Panc1 (cell line): ENCODE measurements at regions not wholly inside any gene's neighbourhood (a gene's known extent, or its start where the extent isn't known, plus 50 kb on each side); places are given as distances from the start of the nearest gene placed in this dataset.

Experiments
- ATAC-seq: fragments of 200-7000 bp; cut with Tn5 transposase; 2 replicates; pipeline ENCODE4 v1.9.1; 2020; ENCODE audit warnings: mild to moderate bottlenecking, moderate library complexity
- BruUV-seq: library from RNA; stranded (reverse); fragments of 400-500 nt; replicated peaks from 2 replicates; lab custom pipeline; 2021; lab: Mats Ljungman, UMichigan
- CTCF ChIA-PET: fragments of 300-600 bp; sonication (Branson Sonifier 250); formaldehyde crosslinking; loops from one replicate; lab custom pipeline; 2022; ENCODE audit warnings: antibody characterized with exemption; lab: Charles Lee
- POLR2A ChIA-PET: fragments of 300-600 bp; sonication (Branson Sonifier 250); formaldehyde crosslinking; loops from one replicate; lab custom pipeline; 2022; ENCODE audit warnings: antibody characterized with exemption; lab: Charles Lee
- DNase-seq: peaks from one replicate; pipeline ENCODE4 v3.0.0-alpha.2; 2010; ENCODE audit warnings: low read depth, low spot score
- H3K27ac ChIP-seq: 2 replicates; pipeline ENCODE4 v1.5.1; 2011; ENCODE audit warnings: mild to moderate bottlenecking, low read length, inconsistent platforms
- H3K27me3 ChIP-seq: fragments of 200-500 bp; sonication (Bioruptor generic); 2 replicates; pipeline ENCODE4 v1.6.0; 2014; ENCODE audit warnings: low read length, inconsistent platforms; ENCODE audit not compliant: control insufficient read depth, insufficient read depth
- H3K36me3 ChIP-seq: fragments of 200-500 bp; sonication (Bioruptor generic); 2 replicates; pipeline ENCODE4 v1.5.1; 2014; ENCODE audit warnings: inconsistent platforms, mild to moderate bottlenecking, low read length, moderate library complexity; ENCODE audit not compliant: control insufficient read depth, insufficient read depth
- H3K4me1 ChIP-seq: 2 replicates; pipeline ENCODE4 v1.5.1; 2011; ENCODE audit warnings: inconsistent platforms, mild to moderate bottlenecking, low read length, moderate library complexity; ENCODE audit not compliant: control insufficient read depth, insufficient read depth
- H3K4me3 ChIP-seq, 2 experiments: 2 replicates each; pipeline ENCODE4 v1.5.1; 2011 to 2012; ENCODE audit warnings: low read depth in 2 of 2, low read length in 2 of 2, mild to moderate bottlenecking in 2 of 2, inconsistent platforms in 1 of 2, moderate library complexity in 1 of 2
- H3K9me3 ChIP-seq: fragments of 200-500 bp; sonication (Bioruptor generic); 2 replicates; pipeline ENCODE4 v1.5.1; 2014; ENCODE audit warnings: low read depth, mild to moderate bottlenecking, inconsistent platforms, low read length, moderate library complexity; ENCODE audit not compliant: control insufficient read depth, insufficient read depth
- CTCF ChIP-seq: fragments of 450-650 bp; IDR thresholded peaks from 2 replicates; pipeline ENCODE4 v1.5.1; 2017; ENCODE audit warnings: mild to moderate bottlenecking
- POLR2AphosphoS5 ChIP-seq: IDR thresholded peaks from 2 replicates; pipeline ENCODE4 v1.6.1; 2012; ENCODE audit warnings: mild to moderate bottlenecking, low read depth, low read length, moderate library complexity
- REST ChIP-seq, 2 experiments: IDR thresholded peaks; 2 replicates each; pipeline ENCODE4 v1.6.1; 2011 to 2012; ENCODE audit warnings: low read depth in 2 of 2, control low read depth in 1 of 2, low read length in 1 of 2, mild to moderate bottlenecking in 1 of 2, moderate library complexity in 1 of 2; ENCODE audit not compliant: insufficient read depth in 1 of 2
- SIN3A ChIP-seq: IDR thresholded peaks from 2 replicates; pipeline ENCODE4 v1.6.1; 2012; ENCODE audit warnings: low read depth, mild to moderate bottlenecking, low read length, moderate library complexity, borderline replicate concordance; ENCODE audit not compliant: insufficient read depth
- TCF7L2 ChIP-seq: IDR thresholded peaks from 2 replicates; pipeline ENCODE4 v1.6.1; 2011; ENCODE audit warnings: mild to moderate bottlenecking, low read depth, low read length, inconsistent platforms
- in situ Hi-C: cut with HindIII; loops from 2 replicates; pipeline ENCODE4 v1.10.0; 2016; ENCODE audit warnings: low sequenced_read_pairs, low pct_unique_long_range_greater_than_20kb
- intact Hi-C: fragments of 100-400 bp; cut with micrococcal nuclease; formaldehyde crosslinking; loops from one replicate; pipeline ENCODE4 v1.10.0; 2022; ENCODE audit not compliant: unreplicated experiment

- Histone ChIP-seq H3K4me3 (no peak overlapping the region), H3K9me3 (no peaks in the 10 kb centered on the region), H3K27me3 (no peaks in the 10 kb centered on the region), H3K36me3 (no peaks in the 10 kb centered on the region), H3K4me1 (peaks cover 13% of the 10 kb centered on the region), H3K27ac (no peak overlapping the region; the same call in 1 of the 2 replicates)
- BruUV-seq = no TSS peak
- intact Hi-C loops (no loop called here), in situ Hi-C loops (no loop called here)
- no peak; the same call in 1 of the 2 replicates for ATAC-seq
- POLR2A ChIA-PET = no interaction called here
- DNase-seq = no peak
- TF ChIP-seq CTCF (no peak), TCF7L2 (no peak), POLR2AphosphoS5 (no peak), REST (IDR thresholded peaks at IDR 0.05; ENCODE audit: insufficient read depth in 1 of 2, low read depth in 2 of 2, low read length in 1 of 2) (no peak), SIN3A (no peak)
- CTCF ChIA-PET = no interaction called here
These were observed 66.4 kb upstream of the CFAP46 start for GRCh38 chr10:133008736-133009135.

- Histone ChIP-seq H3K27me3 (no peaks in the 10 kb centered on the region; the same call in 1 of the 2 replicates), H3K4me3 (no peak overlapping the region), H3K4me1 (peaks cover 13% of the 10 kb centered on the region), H3K9me3 (no peaks in the 10 kb centered on the region), H3K27ac (no peak overlapping the region), H3K36me3 (no peaks in the 10 kb centered on the region)
- ATAC-seq = no peak
- in situ Hi-C loops = no loop called here
- no peak for DNase-seq
- BruUV-seq = no TSS peak
- ChIA-PET POLR2A (no interaction called here), CTCF (no interaction called here)
- intact Hi-C loops = no loop called here
- TF ChIP-seq REST (IDR thresholded peaks at IDR 0.05; ENCODE audit: insufficient read depth in 1 of 2, low read depth in 2 of 2, low read length in 1 of 2) (no peak), POLR2AphosphoS5 (no peak), TCF7L2 (no peak), SIN3A (no peak), CTCF (no peak)
These were observed 65.8 kb upstream of the CFAP46 start for GRCh38 chr10:133008196-133008595.
